SU-DHL-6 (cell line): ENCODE measurements at regions not wholly inside any gene's neighbourhood (a gene's known extent, or its start where the extent isn't known, plus 50 kb on each side); places are given as distances from the start of the nearest gene placed in this dataset.

Experiments used
- H2AFZ ChIP-seq: fragments of 200-600 bp; sonication (generic); 2 replicates; pipeline ENCODE4 v1.6.1; 2014; ENCODE audit warnings: low read depth, mild to moderate bottlenecking, moderate library complexity, mixed read lengths, antibody characterized with exemption, low read length; ENCODE audit not compliant: severe bottlenecking
- H3F3A ChIP-seq: fragments of 200-600 bp; shearing (Covaris generic); 2 replicates; pipeline ENCODE4 v1.6.0; 2016; ENCODE audit warnings: antibody characterized with exemption, mild to moderate bottlenecking; ENCODE audit not compliant: insufficient read depth
- H3K27ac ChIP-seq: fragments of 200-600 bp; sonication (generic); 2 replicates; pipeline ENCODE4 v1.5.1; 2016; ENCODE audit warnings: low read depth, mild to moderate bottlenecking, low read length, moderate library complexity, mixed read lengths
- H3K27me3 ChIP-seq: fragments of 200-600 bp; sonication (generic), shearing (Covaris generic); 2 replicates; pipeline ENCODE4 v1.6.0; 2014; ENCODE audit warnings: mild to moderate bottlenecking, low read length
- H3K36me3 ChIP-seq: fragments of 200-600 bp; sonication (generic); 2 replicates; pipeline ENCODE4 v1.6.1; 2014; ENCODE audit warnings: mild to moderate bottlenecking, low read length, mixed read lengths
- H3K4me2 ChIP-seq: fragments of 300-600, 200-600 bp; shearing (Covaris generic), sonication (generic); 2 replicates; pipeline ENCODE4 v1.6.0; 2014; ENCODE audit warnings: low read length, low read depth, mild to moderate bottlenecking; ENCODE audit not compliant: poor library complexity, severe bottlenecking
- H3K4me3 ChIP-seq: fragments of 200-600 bp; sonication (generic); 2 replicates; pipeline ENCODE4 v1.5.1; 2014; ENCODE audit warnings: antibody characterized with exemption, low read length, mild to moderate bottlenecking, mixed read lengths; ENCODE audit not compliant: insufficient read depth, poor library complexity, severe bottlenecking
- H3K79me2 ChIP-seq: fragments of 200-600 bp; sonication (generic); 2 replicates; pipeline ENCODE4 v1.6.1; 2014; ENCODE audit warnings: mild to moderate bottlenecking, low read length, moderate library complexity; ENCODE audit not compliant: insufficient read depth
- H3K9ac ChIP-seq: fragments of 200-600 bp; sonication (generic); 2 replicates; pipeline ENCODE4 v1.7.0; 2014; ENCODE audit warnings: mild to moderate bottlenecking, low read length
- H3K9me2 ChIP-seq: fragments of 200-600 bp; sonication (generic); replicated peaks from 2 replicates; pipeline ENCODE4 v1.6.1; 2014; ENCODE audit warnings: low read length; ENCODE audit not compliant: insufficient read depth
- H3K9me3 ChIP-seq: fragments of 200-600 bp; sonication (generic); 2 replicates; pipeline ENCODE4 v1.6.1; 2014; ENCODE audit warnings: low read length, mixed read lengths; ENCODE audit not compliant: insufficient read depth
- H4K20me1 ChIP-seq: fragments of 200-600 bp; sonication (generic); 2 replicates; pipeline ENCODE4 v1.6.1; 2014; ENCODE audit warnings: low read depth, mild to moderate bottlenecking, antibody characterized with exemption, low read length, moderate library complexity, mixed read lengths
- EZH2phosphoT487 ChIP-seq: fragments of 200-600 bp; sonication (generic), shearing (Covaris generic); conservative IDR thresholded peaks from 2 replicates; pipeline ENCODE4 v1.6.1; 2018; ENCODE audit warnings: mild to moderate bottlenecking, antibody characterized with exemption, low read length, moderate library complexity, mixed read lengths
- TF ChIP-seq, protein P1 (sequence below): fragments of 200-600 bp; sonication (generic); IDR thresholded peaks from one replicate; pipeline ENCODE4 v1.5.1; 2017; ENCODE audit warnings: antibody characterized with exemption, mild to moderate bottlenecking, low read length, moderate library complexity; ENCODE audit not compliant: insufficient read depth, poor library complexity, severe bottlenecking

GRCh38 chr10:36094096-36094495, 452.0 kb upstream of the FZD8 start:
- TF ChIP-seq EZH2phosphoT487: no peak
- TF ChIP-seq, protein P1, sequence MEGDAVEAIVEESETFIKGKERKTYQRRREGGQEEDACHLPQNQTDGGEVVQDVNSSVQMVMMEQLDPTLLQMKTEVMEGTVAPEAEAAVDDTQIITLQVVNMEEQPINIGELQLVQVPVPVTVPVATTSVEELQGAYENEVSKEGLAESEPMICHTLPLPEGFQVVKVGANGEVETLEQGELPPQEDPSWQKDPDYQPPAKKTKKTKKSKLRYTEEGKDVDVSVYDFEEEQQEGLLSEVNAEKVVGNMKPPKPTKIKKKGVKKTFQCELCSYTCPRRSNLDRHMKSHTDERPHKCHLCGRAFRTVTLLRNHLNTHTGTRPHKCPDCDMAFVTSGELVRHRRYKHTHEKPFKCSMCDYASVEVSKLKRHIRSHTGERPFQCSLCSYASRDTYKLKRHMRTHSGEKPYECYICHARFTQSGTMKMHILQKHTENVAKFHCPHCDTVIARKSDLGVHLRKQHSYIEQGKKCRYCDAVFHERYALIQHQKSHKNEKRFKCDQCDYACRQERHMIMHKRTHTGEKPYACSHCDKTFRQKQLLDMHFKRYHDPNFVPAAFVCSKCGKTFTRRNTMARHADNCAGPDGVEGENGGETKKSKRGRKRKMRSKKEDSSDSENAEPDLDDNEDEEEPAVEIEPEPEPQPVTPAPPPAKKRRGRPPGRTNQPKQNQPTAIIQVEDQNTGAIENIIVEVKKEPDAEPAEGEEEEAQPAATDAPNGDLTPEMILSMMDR: no peak
- no peaks in the 10 kb centered on the region for H3K36me3 ChIP-seq
- H4K20me1 ChIP-seq: no peaks in the 10 kb centered on the region
- H3K9me2 ChIP-seq: 0 out of 2 replicates have a peak, but pooled peaks cover 6% of the 10 kb centered on the region
- H3F3A ChIP-seq: no peaks in the 10 kb centered on the region
- H3K27ac ChIP-seq: no peak overlapping the region
- H3K4me2 ChIP-seq: no peak overlapping the region
- H2AFZ ChIP-seq: no peak overlapping the region
- H3K79me2 ChIP-seq: no peaks in the 10 kb centered on the region
- H3K9ac ChIP-seq: no peak overlapping the region
- no peaks in the 10 kb centered on the region for H3K27me3 ChIP-seq
- no peaks in the 10 kb centered on the region for H3K9me3 ChIP-seq
- H3K4me3 ChIP-seq: no peak overlapping the region

DNA sequence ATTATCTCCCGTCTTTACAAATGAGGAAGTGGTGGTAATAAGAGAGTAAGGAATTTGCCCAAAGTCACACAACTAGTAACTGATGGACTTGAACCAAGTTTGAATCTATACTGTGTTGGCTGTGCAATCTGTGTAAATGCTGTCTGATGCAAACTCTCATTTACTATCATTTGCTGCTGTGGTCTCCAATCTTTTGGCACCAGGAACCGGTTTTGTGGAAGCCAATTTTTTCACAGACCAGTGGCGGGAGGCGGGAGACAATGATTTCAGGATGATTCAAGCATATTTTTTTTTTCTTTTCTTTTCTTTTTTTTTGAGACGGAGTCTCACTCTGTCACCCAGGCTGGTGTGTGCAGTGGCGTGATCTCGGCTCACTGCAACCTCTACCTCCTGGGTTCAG, 450.0 kb upstream of the FZD8 start:
- no peak overlapping the region for H3K4me2 ChIP-seq
- no peak overlapping the region for H2AFZ ChIP-seq
- no peaks in the 10 kb centered on the region for H3K79me2 ChIP-seq
- no peak overlapping the region for H3K27ac ChIP-seq
- no peak overlapping the region for H3K4me3 ChIP-seq
- H3K27me3 ChIP-seq: no peaks in the 10 kb centered on the region
- H3K9ac ChIP-seq: no peak overlapping the region
- no peaks in the 10 kb centered on the region for H3K36me3 ChIP-seq
- H3K9me2 ChIP-seq: 0 out of 2 replicates have a peak, but pooled peaks cover 6% of the 10 kb centered on the region
- TF ChIP-seq, protein P1: no peak
- no peak for TF ChIP-seq EZH2phosphoT487
- no peaks in the 10 kb centered on the region for H4K20me1 ChIP-seq
- no peaks in the 10 kb centered on the region for H3F3A ChIP-seq
- no peaks in the 10 kb centered on the region for H3K9me3 ChIP-seq

DNA sequence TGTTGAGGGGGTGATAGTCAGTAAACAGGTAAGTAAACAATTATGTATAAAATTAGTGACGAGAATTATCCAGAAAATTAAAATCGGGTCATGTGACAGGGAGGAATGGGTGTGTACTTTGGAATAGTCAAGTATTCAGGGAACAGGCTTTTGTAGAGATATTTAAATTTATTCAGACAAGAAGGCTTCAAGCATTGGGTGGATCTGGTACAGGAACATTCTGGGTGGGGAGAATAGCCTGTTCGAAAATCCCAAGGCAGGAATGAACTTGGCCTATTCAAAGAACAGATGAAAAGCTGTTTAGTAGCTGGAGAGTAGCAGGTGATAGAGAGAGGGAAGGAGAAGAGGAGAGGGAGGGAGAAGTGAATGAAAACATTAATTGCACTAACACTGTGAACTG, 448.9 kb upstream of the FZD8 start:
- TF ChIP-seq EZH2phosphoT487: no peak
- TF ChIP-seq, protein P1: no peak

More for the DNA sequence above, 448.9 kb upstream of the FZD8 start:
- no peak overlapping the region for H2AFZ ChIP-seq
- H3F3A ChIP-seq: no peaks in the 10 kb centered on the region
- H4K20me1 ChIP-seq: no peaks in the 10 kb centered on the region
- H3K9me3 ChIP-seq: no peaks in the 10 kb centered on the region
- no peaks in the 10 kb centered on the region for H3K27me3 ChIP-seq
- no peaks in the 10 kb centered on the region for H3K36me3 ChIP-seq
- no peak overlapping the region for H3K4me3 ChIP-seq
- no peak overlapping the region for H3K4me2 ChIP-seq
- H3K27ac ChIP-seq: no peak overlapping the region
- no peaks in the 10 kb centered on the region for H3K79me2 ChIP-seq
- no peak overlapping the region for H3K9ac ChIP-seq
- H3K9me2 ChIP-seq: 0 out of 2 replicates have a peak, but pooled peaks cover 6% of the 10 kb centered on the region
